IgD-negative memory B cell (primary cell): ENCODE measurements at regions not wholly inside any gene's neighbourhood (a gene's known extent, or its start where the extent isn't known, plus 50 kb on each side); places are given as distances from the start of the nearest gene placed in this dataset.
"Not testable (repeated sequence)": the region's sequence is repeated elsewhere in the genome, so short reads cannot be mapped to it uniquely, and the experiment has no call there.

Experiments
- H3K27ac Mint-ChIP-seq, 3 donors: one replicate each; pipeline ENCODE4 v1.8.0; 2020 to 2022; ENCODE audit warnings: mild to moderate bottlenecking in 3 of 3, mixed read lengths in 3 of 3, moderate library complexity in 1 of 3
- H3K27me3 Mint-ChIP-seq: one replicate; pipeline ENCODE4 v1.8.0; 2021; ENCODE audit warnings: mixed read lengths
- H3K36me3 Mint-ChIP-seq: one replicate; pipeline ENCODE4 v1.8.0; 2020; ENCODE audit warnings: mild to moderate bottlenecking, mixed read lengths
- H3K4me1 Mint-ChIP-seq, 3 donors: one replicate each; pipeline ENCODE4 v1.8.0; 2020 to 2022; ENCODE audit warnings: mixed read lengths in 3 of 3, mild to moderate bottlenecking in 1 of 3
- H3K4me3 Mint-ChIP-seq, 4 donors: one replicate each; pipeline ENCODE4 v1.8.0; 2020 to 2022; ENCODE audit warnings: mild to moderate bottlenecking in 4 of 4, mixed read lengths in 4 of 4, moderate library complexity in 3 of 4
- H3K9me3 Mint-ChIP-seq, 3 donors: one replicate each; pipeline ENCODE4 v1.8.0; 2020 to 2021; ENCODE audit warnings: mixed read lengths in 3 of 3, mild to moderate bottlenecking in 1 of 3

DNA sequence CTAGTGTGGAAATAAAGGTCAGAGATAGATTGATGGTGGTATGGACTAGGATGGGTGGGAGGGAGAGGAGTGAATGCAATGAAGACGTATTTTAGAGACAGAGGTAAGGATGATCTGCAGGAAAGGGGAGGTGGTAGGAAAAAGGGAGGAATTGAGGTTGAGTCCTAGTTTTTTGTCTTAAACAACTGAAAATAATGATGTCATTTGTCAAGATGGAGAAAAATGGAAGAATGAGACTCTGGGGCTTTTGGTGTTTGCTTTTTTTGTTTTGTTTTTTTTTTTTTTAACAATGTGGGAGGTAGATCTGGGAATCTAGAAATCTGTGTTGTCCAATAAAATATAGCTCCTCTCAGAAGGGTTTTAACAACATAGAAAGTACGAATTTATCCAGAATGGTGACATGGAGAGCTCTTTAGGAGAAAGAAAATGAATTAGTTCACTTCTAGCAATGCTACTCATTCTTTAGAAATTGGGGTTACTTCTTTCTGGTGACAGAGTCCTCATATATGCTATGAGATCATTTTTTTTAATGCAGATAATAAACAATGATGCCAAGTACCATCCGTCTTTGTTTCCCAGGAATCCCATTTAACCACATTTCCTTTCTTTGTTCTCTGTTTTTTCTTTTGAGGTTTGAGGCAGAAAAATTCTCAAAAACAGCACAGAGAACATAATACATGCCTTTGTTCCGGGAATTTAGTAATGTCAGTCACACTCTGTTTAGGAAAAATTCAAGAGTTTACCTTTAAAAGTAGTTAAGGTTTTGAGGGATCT, 225.3 kb upstream of the COX10 start:
- Mint-ChIP-seq H3K4me1 (peaks cover 0 to 3% (median 0%) of the 10 kb centered on the region in 3 donors), H3K36me3 (peaks cover 2% of the 10 kb centered on the region), H3K27ac (no peak overlapping the region), H3K9me3 (peaks cover 0 to 5% (median 0%) of the 10 kb centered on the region in 3 donors), H3K27me3 (peaks cover 1% of the 10 kb centered on the region), H3K4me3 (no peak overlapping the region)

DNA sequence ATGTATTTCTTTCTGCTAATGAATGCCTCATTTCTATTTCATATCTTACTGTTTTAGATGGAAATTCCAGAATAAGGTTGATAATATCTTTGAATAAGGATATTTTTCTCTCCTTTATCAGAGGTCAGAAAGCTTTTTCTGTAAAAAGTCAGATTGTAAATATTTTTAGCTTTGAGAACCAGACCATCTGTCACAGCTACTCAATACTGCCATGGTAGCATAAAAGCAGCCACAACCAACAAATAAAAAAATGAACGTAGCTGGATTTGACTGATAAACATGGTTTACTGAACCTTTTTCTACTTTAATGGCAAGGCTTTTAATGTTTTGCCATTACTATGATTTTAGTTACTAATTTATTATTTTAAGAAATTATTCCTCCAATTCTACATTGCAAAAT, 217.4 kb upstream of the COX10 start:
- H3K27me3 Mint-ChIP-seq = peaks cover 4% of the 10 kb centered on the region
- H3K27ac Mint-ChIP-seq = no peak overlapping the region
- H3K9me3 Mint-ChIP-seq = peaks cover under 1 to 10% (median 4%) of the 10 kb centered on the region in 3 donors
- peaks cover 1% of the 10 kb centered on the region for H3K36me3 Mint-ChIP-seq
- H3K4me3 Mint-ChIP-seq = no peak overlapping the region
- H3K4me1 Mint-ChIP-seq = no peaks in the 10 kb centered on the region

DNA sequence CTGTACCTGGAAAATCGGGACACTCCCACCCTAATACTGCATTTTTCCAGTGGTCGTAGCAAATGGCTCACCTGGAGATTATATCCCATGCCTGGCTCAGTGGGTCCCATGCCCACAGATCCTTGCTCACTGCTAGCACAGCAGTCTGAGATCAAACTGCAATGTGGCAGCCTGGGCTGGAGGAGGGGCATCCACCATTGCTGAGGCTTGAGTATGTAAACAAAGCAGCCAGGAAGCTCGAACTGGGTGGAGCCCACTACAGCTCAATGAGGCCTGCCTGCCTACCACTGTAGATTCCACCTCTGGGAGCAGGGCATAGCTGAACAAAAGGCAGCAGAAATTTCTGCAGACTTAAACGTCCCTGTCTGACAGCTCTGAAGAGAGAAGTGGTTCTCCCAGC, 213.6 kb upstream of the COX10 start:
- H3K4me1 Mint-ChIP-seq, H3K27me3 Mint-ChIP-seq, H3K9me3 Mint-ChIP-seq, H3K4me3 Mint-ChIP-seq, H3K36me3 Mint-ChIP-seq, H3K27ac Mint-ChIP-seq: not testable (repeated sequence)

DNA sequence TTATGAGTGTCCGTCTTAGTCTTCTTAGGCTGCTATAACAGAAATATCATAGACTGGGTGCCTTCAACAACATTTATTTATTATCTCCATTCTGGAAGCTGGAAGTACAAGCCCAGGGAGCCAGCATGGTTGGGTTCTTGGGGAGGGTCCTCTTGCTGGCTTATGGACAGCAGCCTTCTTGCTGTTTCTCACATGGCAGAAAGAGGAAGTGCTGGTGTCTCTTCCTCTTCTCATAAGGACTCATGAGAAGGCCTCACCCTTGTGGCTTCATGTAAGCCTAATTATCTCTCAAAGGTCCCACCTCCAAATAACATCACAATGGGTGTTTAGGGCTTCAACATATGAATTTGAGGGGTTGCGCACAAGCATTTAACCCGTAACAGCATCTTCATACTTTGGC, 207.0 kb upstream of the COX10 start:
- H3K36me3 Mint-ChIP-seq = peaks cover 1% of the 10 kb centered on the region
- no peak overlapping the region for H3K4me3 Mint-ChIP-seq
- H3K9me3 Mint-ChIP-seq = peaks cover 0 to 6% (median 4%) of the 10 kb centered on the region in 3 donors
- H3K4me1 Mint-ChIP-seq = peaks cover 4 to 16% (median 8%) of the 10 kb centered on the region in 3 donors
- peaks cover 3% of the 10 kb centered on the region for H3K27me3 Mint-ChIP-seq
- H3K27ac Mint-ChIP-seq = no peak overlapping the region

DNA sequence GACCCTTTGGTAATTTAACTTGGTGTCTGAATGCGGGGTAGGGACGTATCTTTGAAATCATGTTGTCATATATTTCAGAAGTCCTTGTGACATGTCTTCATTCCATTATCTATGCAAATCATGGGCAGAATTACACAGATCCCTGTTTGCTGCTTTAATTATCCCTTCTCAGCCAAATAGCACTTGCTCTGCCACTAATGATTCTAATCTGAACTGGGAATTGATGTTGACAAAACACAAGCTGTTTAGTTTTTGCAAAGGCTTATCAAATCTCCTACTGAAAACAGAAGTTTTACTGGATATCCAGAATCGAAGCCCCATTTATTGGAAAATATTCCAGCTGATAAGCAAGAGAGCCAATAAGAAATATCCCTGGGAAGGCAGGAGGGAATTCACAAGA, 205.9 kb upstream of the COX10 start:
- H3K27ac Mint-ChIP-seq = no peak overlapping the region
- H3K4me1 Mint-ChIP-seq = peaks cover 4 to 16% (median 8%) of the 10 kb centered on the region in 3 donors
- no peaks in the 10 kb centered on the region for H3K36me3 Mint-ChIP-seq
- H3K4me3 Mint-ChIP-seq = no peak overlapping the region
- peaks cover 0 to 4% (median 0%) of the 10 kb centered on the region in 3 donors for H3K9me3 Mint-ChIP-seq
- H3K27me3 Mint-ChIP-seq = peaks cover 3% of the 10 kb centered on the region

DNA sequence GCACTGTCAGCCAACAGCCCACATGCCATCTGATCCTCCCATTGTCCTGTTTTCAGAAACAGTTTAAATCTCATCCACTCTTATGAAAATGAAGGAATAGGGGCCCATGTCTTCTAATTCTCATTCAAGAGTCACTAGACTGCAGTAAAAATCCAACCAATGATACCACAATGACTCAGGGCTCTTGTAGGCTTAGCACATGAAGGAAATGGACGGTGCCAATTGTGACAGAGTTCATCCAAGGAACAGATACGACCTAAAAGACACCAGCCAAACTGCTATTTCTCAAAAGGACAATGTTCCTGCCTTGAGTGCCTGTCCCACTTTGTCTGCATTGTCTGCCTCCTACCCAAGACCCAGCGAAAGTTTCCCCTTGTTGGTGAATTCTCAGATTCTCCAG, 204.8 kb upstream of the COX10 start:
- peaks cover 3% of the 10 kb centered on the region for H3K27me3 Mint-ChIP-seq
- peaks cover 0 to 4% (median 0%) of the 10 kb centered on the region in 3 donors for H3K9me3 Mint-ChIP-seq
- H3K4me3 Mint-ChIP-seq = no peak overlapping the region
- peaks cover 4 to 16% (median 8%) of the 10 kb centered on the region in 3 donors for H3K4me1 Mint-ChIP-seq
- no peaks in the 10 kb centered on the region for H3K36me3 Mint-ChIP-seq
- no peak overlapping the region for H3K27ac Mint-ChIP-seq

DNA sequence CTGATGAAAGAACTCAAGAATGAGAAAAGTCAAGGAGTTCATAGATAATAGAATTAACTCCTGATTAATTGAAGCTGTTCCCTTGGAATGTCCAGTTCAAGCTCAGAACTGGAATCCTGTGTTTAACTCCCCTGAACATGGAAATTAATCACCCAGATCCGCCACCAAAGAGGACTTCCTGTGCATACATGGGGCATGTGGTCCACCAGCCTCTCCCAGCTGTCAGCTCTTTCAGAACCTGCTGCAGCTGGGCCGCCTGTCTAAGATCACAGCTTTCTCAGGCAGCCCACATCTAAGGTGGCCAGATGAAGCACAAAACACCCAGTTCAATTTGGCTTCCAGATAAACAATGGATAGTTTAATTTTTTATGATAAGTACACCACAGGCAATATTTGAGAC, 203.7 kb upstream of the COX10 start:
- H3K4me1 Mint-ChIP-seq = peaks cover 4 to 16% (median 8%) of the 10 kb centered on the region in 3 donors
- peaks cover 0 to 3% (median 0%) of the 10 kb centered on the region in 3 donors for H3K9me3 Mint-ChIP-seq
- H3K27ac Mint-ChIP-seq = no peak overlapping the region
- no peaks in the 10 kb centered on the region for H3K36me3 Mint-ChIP-seq
- H3K4me3 Mint-ChIP-seq = no peak overlapping the region
- peaks cover 3% of the 10 kb centered on the region for H3K27me3 Mint-ChIP-seq

DNA sequence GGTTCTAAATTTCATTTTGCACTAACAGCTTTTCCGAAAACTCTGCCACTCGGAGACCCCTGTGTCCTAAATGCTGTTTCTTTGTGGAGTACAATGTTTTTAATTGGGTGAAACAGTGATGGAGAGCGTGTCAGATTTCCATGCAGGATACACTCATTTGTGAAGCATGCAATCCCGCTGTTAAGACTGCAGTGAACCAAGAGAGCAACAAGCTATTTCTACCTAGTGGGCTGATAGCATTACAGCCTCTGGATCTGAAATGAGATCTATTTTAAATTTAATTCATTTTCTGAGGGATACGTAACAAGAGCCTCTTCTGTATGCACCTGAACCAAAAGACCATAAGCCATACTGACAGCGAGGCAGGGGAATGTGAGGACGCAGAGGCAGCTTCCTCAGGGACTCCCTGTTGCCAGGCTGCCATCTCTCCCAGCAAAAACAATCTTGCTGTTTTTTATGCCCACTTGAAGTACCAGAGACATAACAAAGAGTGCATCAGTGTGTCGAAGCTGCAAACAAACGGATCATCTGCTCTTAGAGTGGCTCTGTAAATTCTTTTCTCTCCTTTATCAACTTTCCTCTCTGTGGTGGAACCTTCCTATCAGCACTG, 199.9 kb upstream of the COX10 start:
- H3K4me1 Mint-ChIP-seq = peaks cover 3 to 8% (median 5%) of the 10 kb centered on the region in 3 donors
- H3K4me3 Mint-ChIP-seq = no peak overlapping the region
- no peaks in the 10 kb centered on the region for H3K36me3 Mint-ChIP-seq
- H3K27ac Mint-ChIP-seq = no peak overlapping the region
- H3K9me3 Mint-ChIP-seq = peaks cover 2 to 5% (median 4%) of the 10 kb centered on the region in 3 donors
- peaks cover under 1% of the 10 kb centered on the region for H3K27me3 Mint-ChIP-seq

DNA sequence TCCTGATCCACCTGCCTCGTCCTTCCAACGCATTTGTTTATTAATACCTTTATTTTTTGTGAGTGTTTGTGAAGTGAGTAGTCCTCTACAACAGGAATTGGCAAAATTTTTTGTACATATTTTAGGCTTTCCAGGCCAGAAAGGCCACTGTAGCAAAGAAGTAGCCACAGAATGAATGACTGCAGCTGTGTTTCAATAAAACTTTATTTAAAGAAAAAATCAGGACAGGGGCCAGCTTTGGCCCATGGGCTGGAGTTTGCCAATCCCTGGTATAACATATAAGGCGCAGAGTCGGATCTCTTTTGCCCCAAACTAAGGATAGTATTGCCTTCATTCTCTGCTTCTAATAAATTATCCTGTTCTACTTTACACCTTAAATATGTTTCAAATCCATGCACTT, 198.0 kb upstream of the COX10 start:
- no peaks in the 10 kb centered on the region for H3K4me1 Mint-ChIP-seq
- no peaks in the 10 kb centered on the region for H3K27me3 Mint-ChIP-seq
- H3K27ac Mint-ChIP-seq = no peak overlapping the region
- no peak overlapping the region for H3K4me3 Mint-ChIP-seq
- no peaks in the 10 kb centered on the region for H3K36me3 Mint-ChIP-seq
- H3K9me3 Mint-ChIP-seq = peaks cover 2 to 7% (median 6%) of the 10 kb centered on the region in 3 donors

DNA sequence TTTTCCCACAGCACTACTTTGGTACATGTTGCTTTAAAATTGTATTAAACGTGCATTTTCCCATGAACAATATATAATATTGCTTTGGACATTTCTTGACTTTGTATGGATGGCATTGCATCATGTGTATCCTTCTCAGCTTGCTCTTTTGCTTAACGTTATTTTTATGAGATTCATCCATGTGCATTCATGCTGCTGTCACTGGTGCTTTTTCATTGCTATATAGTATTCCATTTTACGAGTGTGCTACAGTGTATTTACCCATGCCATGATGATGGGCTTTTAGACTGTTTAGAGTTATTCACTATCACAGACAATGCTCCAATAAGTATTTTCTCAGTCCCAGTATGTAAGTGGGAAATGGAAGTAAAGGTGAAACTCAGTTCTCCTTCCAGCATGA, 195.2 kb upstream of the COX10 start:
- H3K9me3 Mint-ChIP-seq = peaks cover 2 to 7% (median 6%) of the 10 kb centered on the region in 3 donors
- H3K4me3 Mint-ChIP-seq = no peak overlapping the region
- H3K4me1 Mint-ChIP-seq = no peaks in the 10 kb centered on the region
- no peak overlapping the region for H3K27ac Mint-ChIP-seq
- no peaks in the 10 kb centered on the region for H3K27me3 Mint-ChIP-seq
- peaks cover 6% of the 10 kb centered on the region for H3K36me3 Mint-ChIP-seq

DNA sequence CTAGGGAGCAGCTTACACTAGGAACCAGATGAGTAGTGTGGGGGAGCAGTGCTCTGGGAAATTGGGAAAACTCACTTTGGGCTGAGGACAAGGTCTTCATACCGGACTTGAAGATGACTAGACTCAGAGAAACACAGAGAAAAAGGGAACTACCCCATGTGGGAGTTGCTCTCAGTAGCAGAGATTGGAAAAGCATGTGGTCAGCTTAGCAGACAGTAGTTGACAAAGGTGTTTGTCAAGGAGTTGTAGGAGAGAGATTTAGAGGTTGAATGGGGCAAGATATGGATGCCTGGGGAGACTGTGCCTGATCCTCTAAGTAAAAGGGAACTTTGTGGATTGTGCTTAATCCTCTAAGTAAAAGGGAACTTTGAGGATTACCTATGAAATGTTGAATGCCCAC, 194.5 kb upstream of the COX10 start:
- Mint-ChIP-seq H3K27me3 (no peaks in the 10 kb centered on the region), H3K27ac (no peak overlapping the region), H3K4me3 (no peak overlapping the region), H3K9me3 (peaks cover 2 to 7% (median 6%) of the 10 kb centered on the region in 3 donors), H3K36me3 (peaks cover 6% of the 10 kb centered on the region), H3K4me1 (no peaks in the 10 kb centered on the region)

DNA sequence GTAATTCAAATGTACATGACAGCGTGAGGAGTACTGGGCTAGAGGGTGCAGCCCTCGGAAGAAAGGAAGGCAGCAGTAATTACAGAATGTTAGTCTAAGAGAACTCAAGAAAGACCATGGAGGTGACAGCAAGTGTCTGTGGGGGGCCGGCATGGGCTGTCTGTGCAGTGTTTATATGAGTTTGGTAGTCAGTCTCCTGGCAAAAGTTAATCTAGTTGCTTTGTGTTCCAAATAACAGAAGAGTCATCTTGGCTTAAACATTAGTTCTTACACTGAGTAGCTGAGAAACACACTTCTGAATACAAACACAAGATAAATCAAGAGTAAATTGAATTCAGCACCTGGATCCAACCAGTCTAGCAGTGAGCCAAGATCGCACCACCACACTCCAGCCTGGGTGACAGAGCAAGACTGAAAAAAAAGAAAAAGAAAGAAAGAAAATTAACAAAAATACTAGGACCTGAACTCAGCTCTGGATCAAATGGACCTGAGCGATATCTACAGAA, 189.3 kb upstream of the COX10 start:
- Mint-ChIP-seq H3K27ac (peak overlapping the region in 1 of 3 donors; percentile 2), H3K4me3 (no peak overlapping the region)

DNA sequence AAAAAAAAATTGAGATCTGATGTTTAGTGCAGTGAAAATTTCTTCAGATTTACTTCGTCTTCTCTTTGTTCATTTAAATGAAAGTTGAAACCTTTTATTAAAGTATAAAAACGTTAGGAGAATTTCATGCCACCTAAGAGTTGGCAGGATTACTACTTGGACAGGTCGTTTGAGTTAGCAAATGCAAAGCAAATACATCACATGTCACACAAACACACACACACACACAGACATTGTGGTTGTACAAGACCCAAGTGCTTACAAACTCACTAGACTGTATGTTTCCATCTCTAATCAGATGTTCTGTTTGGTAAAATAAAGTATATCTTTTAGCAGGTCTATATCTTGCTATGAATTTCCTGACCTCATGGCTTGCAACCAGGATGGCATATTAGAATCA, 185.6 kb upstream of the COX10 start:
- H3K9me3 Mint-ChIP-seq = peaks cover 0 to 5% (median 3%) of the 10 kb centered on the region in 3 donors
- no peaks in the 10 kb centered on the region for H3K36me3 Mint-ChIP-seq
- peaks cover 0 to 2% (median 0%) of the 10 kb centered on the region in 3 donors for H3K4me1 Mint-ChIP-seq
- no peak overlapping the region for H3K27ac Mint-ChIP-seq
- H3K27me3 Mint-ChIP-seq = no peaks in the 10 kb centered on the region
- no peak overlapping the region for H3K4me3 Mint-ChIP-seq

More for the DNA sequence above, 189.3 kb upstream of the COX10 start:
- H3K27me3 Mint-ChIP-seq = no peaks in the 10 kb centered on the region
- peaks cover 6% of the 10 kb centered on the region for H3K36me3 Mint-ChIP-seq
- H3K9me3 Mint-ChIP-seq = peaks cover 0 to 5% (median 3%) of the 10 kb centered on the region in 3 donors
- peaks cover 0 to 2% (median 0%) of the 10 kb centered on the region in 3 donors for H3K4me1 Mint-ChIP-seq

DNA sequence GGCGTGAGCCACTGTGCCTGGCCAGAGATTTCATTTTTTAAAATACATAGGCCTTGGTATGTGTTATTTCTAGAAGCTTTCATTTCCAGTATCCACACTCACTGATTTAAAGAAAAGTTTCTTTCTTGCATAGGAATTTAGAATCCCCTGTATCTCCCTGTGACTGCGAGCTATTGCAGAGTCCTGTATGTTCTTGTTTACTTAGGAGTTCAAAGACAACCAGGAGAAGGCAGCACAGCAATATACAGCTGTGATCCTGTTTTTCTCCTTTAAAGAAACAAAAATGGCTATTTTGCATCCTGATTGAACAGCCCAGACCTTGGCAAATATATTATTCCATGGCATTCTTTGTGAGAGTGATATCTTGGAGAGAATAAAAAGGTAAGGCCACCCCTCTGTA, 185.0 kb upstream of the COX10 start:
- Mint-ChIP-seq H3K27ac (no peak overlapping the region), H3K9me3 (peaks cover 0 to 5% (median 3%) of the 10 kb centered on the region in 3 donors), H3K36me3 (no peaks in the 10 kb centered on the region), H3K4me3 (no peak overlapping the region), H3K4me1 (peaks cover 0 to 2% (median 0%) of the 10 kb centered on the region in 3 donors), H3K27me3 (peaks cover 2% of the 10 kb centered on the region)

DNA sequence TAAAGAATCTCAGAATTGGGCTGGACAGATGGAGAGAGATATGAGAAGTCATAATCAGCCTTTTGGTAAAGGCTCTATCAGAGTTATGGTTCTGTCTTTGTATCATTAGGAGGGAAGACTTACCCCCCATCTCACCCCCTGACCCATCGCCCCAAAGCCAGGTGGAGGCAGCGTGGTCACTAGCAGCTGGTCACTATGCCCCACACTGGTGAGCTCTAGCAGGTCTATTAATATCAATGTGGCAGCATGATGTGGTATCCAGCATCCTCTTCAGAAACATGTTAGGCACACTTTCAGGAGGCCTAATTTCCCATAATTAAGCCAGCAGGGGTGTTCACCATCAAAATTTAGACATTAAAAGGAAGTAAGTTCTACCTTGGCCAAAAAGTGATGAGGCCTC, 183.8 kb upstream of the COX10 start:
- Mint-ChIP-seq H3K36me3 (no peaks in the 10 kb centered on the region), H3K4me3 (no peak overlapping the region), H3K27ac (no peak overlapping the region), H3K4me1 (peaks cover 0 to 2% (median 0%) of the 10 kb centered on the region in 3 donors), H3K27me3 (peaks cover 2% of the 10 kb centered on the region), H3K9me3 (peaks cover 0 to 5% (median under 1%) of the 10 kb centered on the region in 3 donors)
